Suprapubic skin (tissue), 4 donors: ENCODE measurements at regions not wholly inside any gene's neighbourhood (a gene's known extent, or its start where the extent isn't known, plus 50 kb on each side); places are given as distances from the start of the nearest gene placed in this dataset.

Source experiments
- CTCF ChIP-seq, 2 donors: fragments of 200-600 bp in 1 of 2; fragments of 450-650 bp in 1 of 2; sonication (generic) in 1 of 2; IDR thresholded peaks; one replicate each; pipeline ENCODE4 v1.5.1; 2016 to 2019; ENCODE audit warnings: antibody characterized with exemption in 2 of 2, mild to moderate bottlenecking in 1 of 2, moderate library complexity in 1 of 2
- EP300 ChIP-seq: sonication (generic); formaldehyde crosslinking; IDR thresholded peaks from one replicate; pipeline ENCODE4 v1.6.1; 2017; ENCODE audit warnings: antibody characterized with exemption
- POLR2A ChIP-seq, 2 donors: fragments of 450-650 bp; IDR thresholded peaks; one replicate each; pipeline ENCODE4 v1.6.1; 2017; ENCODE audit warnings: antibody characterized with exemption in 2 of 2, mild to moderate bottlenecking in 2 of 2, moderate library complexity in 2 of 2
- POLR2AphosphoS5 ChIP-seq, 3 donors: sonication (generic); formaldehyde crosslinking; IDR thresholded peaks; one replicate each; pipeline ENCODE4 v1.6.1; 2017; ENCODE audit warnings: antibody characterized with exemption in 3 of 3

- TF ChIP-seq CTCF (IDR thresholded peaks at IDR 0.05): no peak
- no peak for TF ChIP-seq POLR2A (IDR thresholded peaks at IDR 0.05)
- TF ChIP-seq POLR2AphosphoS5 (IDR thresholded peaks at IDR 0.05): no peak
- TF ChIP-seq EP300: no peak
These were observed 766.5 kb downstream of the RNF144A start for GRCh38 chr2:7683708-7684107.
